GM12874 (cell line): ENCODE measurements at regions not wholly inside any gene's neighbourhood (a gene's known extent, or its start where the extent isn't known, plus 50 kb on each side); places are given as distances from the start of the nearest gene placed in this dataset.

Experiments used
- TF ChIP-seq, protein P1 (sequence below): IDR thresholded peaks from 2 replicates; pipeline ENCODE4 v1.5.1; 2011; ENCODE audit warnings: low read depth, mild to moderate bottlenecking, control low read depth, low read length, moderate library complexity; ENCODE audit not compliant: insufficient read depth

GRCh38 chr5:166750376-166750775, 1541.1 kb upstream of the WWC1 start:
- TF ChIP-seq, protein P1, sequence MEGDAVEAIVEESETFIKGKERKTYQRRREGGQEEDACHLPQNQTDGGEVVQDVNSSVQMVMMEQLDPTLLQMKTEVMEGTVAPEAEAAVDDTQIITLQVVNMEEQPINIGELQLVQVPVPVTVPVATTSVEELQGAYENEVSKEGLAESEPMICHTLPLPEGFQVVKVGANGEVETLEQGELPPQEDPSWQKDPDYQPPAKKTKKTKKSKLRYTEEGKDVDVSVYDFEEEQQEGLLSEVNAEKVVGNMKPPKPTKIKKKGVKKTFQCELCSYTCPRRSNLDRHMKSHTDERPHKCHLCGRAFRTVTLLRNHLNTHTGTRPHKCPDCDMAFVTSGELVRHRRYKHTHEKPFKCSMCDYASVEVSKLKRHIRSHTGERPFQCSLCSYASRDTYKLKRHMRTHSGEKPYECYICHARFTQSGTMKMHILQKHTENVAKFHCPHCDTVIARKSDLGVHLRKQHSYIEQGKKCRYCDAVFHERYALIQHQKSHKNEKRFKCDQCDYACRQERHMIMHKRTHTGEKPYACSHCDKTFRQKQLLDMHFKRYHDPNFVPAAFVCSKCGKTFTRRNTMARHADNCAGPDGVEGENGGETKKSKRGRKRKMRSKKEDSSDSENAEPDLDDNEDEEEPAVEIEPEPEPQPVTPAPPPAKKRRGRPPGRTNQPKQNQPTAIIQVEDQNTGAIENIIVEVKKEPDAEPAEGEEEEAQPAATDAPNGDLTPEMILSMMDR: no peak

GRCh38 chr5:166758151-166758550, 1533.3 kb upstream of the WWC1 start:
- TF ChIP-seq, protein P1: no peak

DNA sequence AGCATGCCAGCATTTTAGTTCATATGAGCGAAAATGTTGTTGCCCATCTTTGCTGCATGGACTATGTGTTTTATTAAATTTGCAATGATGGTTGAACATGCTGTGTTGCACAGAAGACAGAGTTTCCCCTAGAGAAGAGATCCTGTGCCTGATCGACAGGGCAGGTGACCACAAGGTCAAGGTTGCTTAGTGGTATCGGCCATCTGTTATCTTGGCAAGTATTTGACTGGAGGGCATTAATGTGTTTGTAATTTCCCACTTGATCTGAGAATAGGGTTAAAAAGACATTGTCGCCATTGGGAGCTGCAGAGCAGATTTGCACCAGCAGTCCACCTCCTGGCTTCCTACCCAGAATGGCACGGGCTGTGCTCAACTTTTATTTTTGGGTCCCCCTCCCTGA, 1523.6 kb upstream of the WWC1 start:
- TF ChIP-seq, protein P1: no peak

DNA sequence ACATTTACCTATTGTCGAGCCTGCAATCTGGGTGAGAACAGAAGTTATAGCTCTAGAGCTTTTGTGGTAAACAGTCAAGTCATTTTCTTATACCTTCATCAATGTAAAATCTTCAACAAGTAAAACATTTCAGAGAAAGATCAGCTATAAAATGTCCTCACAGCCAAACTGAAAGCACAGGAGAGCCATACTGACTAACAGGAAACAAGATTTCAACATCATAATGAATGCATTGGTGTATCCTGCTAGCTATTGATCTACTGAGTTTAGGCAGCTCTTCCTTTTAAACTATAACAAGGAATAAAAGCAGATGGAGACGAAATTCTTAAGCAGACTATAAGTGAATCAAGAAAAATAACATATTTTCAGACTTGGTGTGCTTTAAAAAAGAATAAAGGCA, 1522.9 kb upstream of the WWC1 start:
- TF ChIP-seq, protein P1: no peak

- TF ChIP-seq, protein P1: no peak
Observed at GRCh38 chr5:166772770-166773169, 1518.7 kb upstream of the WWC1 start.

- TF ChIP-seq, protein P1: no peak
Observed at GRCh38 chr5:166781737-166782136, 1509.7 kb upstream of the WWC1 start.

GRCh38 chr5:166784545-166785078, 1506.8 kb upstream of the WWC1 start:
- TF ChIP-seq, protein P1: no peak
